HG03064 (cell line): ENCODE measurements at regions not wholly inside any gene's neighbourhood (a gene's known extent, or its start where the extent isn't known, plus 50 kb on each side); places are given as distances from the start of the nearest gene placed in this dataset.
"Not testable (repeated sequence)": the region's sequence is repeated elsewhere in the genome, so short reads cannot be mapped to it uniquely, and the experiment has no call there.

Experiments
- ATAC-seq: cut with Tn5 transposase; IDR thresholded peaks from one replicate; pipeline ENCODE4 v1.9.1; 2021; ENCODE audit warnings: low read depth; ENCODE audit not compliant: unreplicated experiment

- ATAC-seq: no peak
These were observed 151.0 kb downstream of the OXSM start for GRCh38 chr3:25940935-25941334.

GRCh38 chr3:25944329-25944728 is 154.4 kb downstream of the OXSM start:
- ATAC-seq: no peak

GRCh38 chr3:25945366-25945765 is 155.5 kb downstream of the OXSM start:
- ATAC-seq: no peak

GRCh38 chr3:25945836-25946235 is 155.9 kb downstream of the OXSM start:
- no peak for ATAC-seq

GRCh38 chr3:25952133-25952532 is 162.2 kb downstream of the OXSM start:
- no peak for ATAC-seq

GRCh38 chr3:25957026-25957425 is 167.1 kb downstream of the OXSM start:
- no peak for ATAC-seq

- ATAC-seq: no peak
These were observed 170.9 kb downstream of the OXSM start for GRCh38 chr3:25960776-25961175.

GRCh38 chr3:25962255-25962654 is 172.4 kb downstream of the OXSM start:
- ATAC-seq: no peak

GRCh38 chr3:25964141-25964540 is 174.3 kb downstream of the OXSM start:
- no peak for ATAC-seq

- no peak for ATAC-seq
These were observed 177.5 kb downstream of the OXSM start for GRCh38 chr3:25967385-25967784.

GRCh38 chr3:25971736-25972135 is 181.8 kb downstream of the OXSM start:
- no peak for ATAC-seq

GRCh38 chr3:25973122-25973521 is 183.2 kb downstream of the OXSM start:
- no peak for ATAC-seq

GRCh38 chr3:25982756-25983155 is 192.9 kb downstream of the OXSM start:
- no peak for ATAC-seq

GRCh38 chr3:25985621-25986020 is 195.7 kb downstream of the OXSM start:
- ATAC-seq: no peak

- ATAC-seq: no peak
These were observed 202.7 kb downstream of the OXSM start for GRCh38 chr3:25992606-25993005.

GRCh38 chr3:26004172-26004571 is 214.3 kb downstream of the OXSM start:
- ATAC-seq: no peak

GRCh38 chr3:26011276-26011675 is 221.4 kb downstream of the OXSM start:
- no peak for ATAC-seq

- ATAC-seq: no peak
These were observed 222.4 kb downstream of the OXSM start for GRCh38 chr3:26012241-26012745.

GRCh38 chr3:26015752-26016151 is 225.9 kb downstream of the OXSM start:
- no peak for ATAC-seq

GRCh38 chr3:26018889-26019288 is 229.0 kb downstream of the OXSM start:
- ATAC-seq: no peak

GRCh38 chr3:26024206-26024605 is 234.3 kb downstream of the OXSM start:
- not testable (repeated sequence) for ATAC-seq

GRCh38 chr3:26029321-26029720 is 239.4 kb downstream of the OXSM start:
- no peak for ATAC-seq

- ATAC-seq: not testable (repeated sequence)
These were observed 252.2 kb downstream of the OXSM start for GRCh38 chr3:26042126-26042525.
